Body of pancreas (tissue), 4 donors: ENCODE measurements at regions not wholly inside any gene's neighbourhood (a gene's known extent, or its start where the extent isn't known, plus 50 kb on each side); places are given as distances from the start of the nearest gene placed in this dataset.

Experiments used
- CTCF ChIP-seq, 7 experiments: fragments of 450-650 bp in 4 of 7; fragments of 200-600 bp in 3 of 7; sonication (generic) in 3 of 7; IDR thresholded peaks; one replicate each; pipeline ENCODE4 v1.5.1; 2016 to 2019; ENCODE audit warnings: antibody characterized with exemption in 7 of 7
- POLR2A ChIP-seq, 3 donors: fragments of 450-650 bp; IDR thresholded peaks; one replicate each; pipeline ENCODE4 v1.6.1; 2016; ENCODE audit warnings: antibody characterized with exemption in 3 of 3, mild to moderate bottlenecking in 2 of 3

- TF ChIP-seq POLR2A (IDR thresholded peaks at IDR 0.05) (no peak), CTCF (IDR thresholded peaks at IDR 0.05) (no peak)
Observed at GRCh38 chr4:188905248-188905647, 766.0 kb downstream of the TRIML1 start.
